ENCODE measurements at regions not wholly inside any gene's neighbourhood (a gene's known extent, or its start where the extent isn't known, plus 50 kb on each side); places are given as distances from the start of the nearest gene placed in this dataset.

DNA sequence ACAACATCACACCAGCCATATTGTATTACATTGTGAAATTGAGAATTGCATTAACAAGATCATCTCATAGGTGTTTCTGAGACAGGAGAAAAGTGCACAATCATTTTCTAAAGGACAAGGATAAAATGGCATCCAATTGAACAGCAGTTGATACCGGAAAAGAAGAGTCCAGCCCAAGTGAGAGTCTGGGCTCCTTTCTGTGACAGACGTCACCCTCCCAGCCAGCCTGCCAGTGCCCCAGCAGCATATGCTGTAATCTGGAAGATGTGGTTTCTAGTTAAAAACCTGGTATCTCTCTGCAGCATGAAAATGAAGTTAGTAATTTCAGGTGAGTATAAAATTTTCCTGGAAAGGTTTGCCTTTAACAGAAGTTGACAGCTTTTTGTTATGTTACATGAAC is 1531.7 kb upstream of the PIK3C3 start:
- no peaks in the 10 kb centered on the region for H3K36me3 ChIP-seq (ENCODE audit: control insufficient read depth, insufficient read depth, low read length)
- WGBS (ENCODE audit: insufficient coverage, insufficient read length) = no CpG with 5 or more reads among the region's 2 CpGs
- H3K27me3 ChIP-seq (ENCODE audit: control insufficient read depth, insufficient read depth, low read length) = no peaks in the 10 kb centered on the region
- H3K4me3 ChIP-seq (ENCODE audit: low read length) = no peak overlapping the region
- H3K4me1 ChIP-seq (ENCODE audit: control insufficient read depth, insufficient read depth, low read length) = no peaks in the 10 kb centered on the region
- no peak overlapping the region for H3K27ac ChIP-seq (ENCODE audit: low read length)
- DNase-seq (ENCODE audit: low read depth, low spot score) = no peak
- no peaks in the 10 kb centered on the region for H3K9me3 ChIP-seq (ENCODE audit: control insufficient read depth, insufficient read depth, low read length)

DNA sequence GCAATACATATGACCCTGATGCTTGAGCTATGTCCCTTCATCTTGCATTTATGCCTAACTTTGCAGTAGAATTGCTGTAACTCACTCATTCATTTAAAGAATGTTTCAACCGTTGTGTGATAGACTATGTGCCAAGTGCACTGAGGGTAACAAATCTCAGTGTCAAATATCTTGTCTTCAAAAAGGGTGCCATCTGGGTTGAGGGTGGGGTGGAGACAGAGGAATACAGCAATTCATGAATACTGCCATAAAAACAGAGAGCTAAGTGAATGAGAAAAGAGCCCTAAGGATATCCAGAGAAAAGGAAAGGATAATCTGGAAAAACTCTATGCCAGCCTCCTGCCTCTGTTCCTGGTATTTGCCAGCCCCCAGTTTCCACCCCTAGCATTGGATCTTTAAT is 1534.4 kb upstream of the PIK3C3 start:
- WGBS (ENCODE audit: insufficient coverage, insufficient read length) = no CpG with 5 or more reads among the region's 1 CpG
- Histone ChIP-seq H3K36me3 (ENCODE audit: control insufficient read depth, insufficient read depth, low read length) (no peaks in the 10 kb centered on the region), H3K4me1 (ENCODE audit: control insufficient read depth, insufficient read depth, low read length) (no peaks in the 10 kb centered on the region), H3K4me3 (ENCODE audit: low read length) (no peak overlapping the region), H3K9me3 (ENCODE audit: control insufficient read depth, insufficient read depth, low read length) (no peaks in the 10 kb centered on the region), H3K27ac (ENCODE audit: low read length) (no peak overlapping the region), H3K27me3 (ENCODE audit: control insufficient read depth, insufficient read depth, low read length) (no peaks in the 10 kb centered on the region)
- DNase-seq (ENCODE audit: low read depth, low spot score) = no peak

DNA sequence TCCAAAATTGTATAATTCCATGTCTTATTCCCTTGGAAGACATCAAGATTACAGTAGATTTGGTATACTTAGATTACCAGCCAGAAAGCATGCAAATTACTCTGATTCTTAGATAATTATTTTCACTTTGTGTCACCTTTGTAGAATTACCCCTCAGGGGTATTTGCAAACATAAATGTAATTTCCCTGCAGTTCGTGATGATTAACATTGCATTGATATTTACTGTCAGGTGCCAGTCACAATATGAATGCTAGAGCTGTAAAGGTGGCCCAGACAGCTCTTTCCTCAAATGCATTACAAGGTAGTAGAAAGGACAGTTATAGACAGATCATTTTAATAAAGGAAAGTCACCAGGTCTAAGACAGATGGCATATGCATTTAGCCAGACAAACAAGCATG is 1537.5 kb upstream of the PIK3C3 start:
- Histone ChIP-seq H3K4me3 (ENCODE audit: low read length) (no peak overlapping the region), H3K27me3 (ENCODE audit: control insufficient read depth, insufficient read depth, low read length) (no peaks in the 10 kb centered on the region), H3K4me1 (ENCODE audit: control insufficient read depth, insufficient read depth, low read length) (no peaks in the 10 kb centered on the region), H3K36me3 (ENCODE audit: control insufficient read depth, insufficient read depth, low read length) (no peaks in the 10 kb centered on the region), H3K27ac (ENCODE audit: low read length) (no peak overlapping the region), H3K9me3 (ENCODE audit: control insufficient read depth, insufficient read depth, low read length) (no peaks in the 10 kb centered on the region)
- no CpG with 5 or more reads among the region's 1 CpG for WGBS (ENCODE audit: insufficient coverage, insufficient read length)
- DNase-seq (ENCODE audit: low read depth, low spot score) = no peak

DNA sequence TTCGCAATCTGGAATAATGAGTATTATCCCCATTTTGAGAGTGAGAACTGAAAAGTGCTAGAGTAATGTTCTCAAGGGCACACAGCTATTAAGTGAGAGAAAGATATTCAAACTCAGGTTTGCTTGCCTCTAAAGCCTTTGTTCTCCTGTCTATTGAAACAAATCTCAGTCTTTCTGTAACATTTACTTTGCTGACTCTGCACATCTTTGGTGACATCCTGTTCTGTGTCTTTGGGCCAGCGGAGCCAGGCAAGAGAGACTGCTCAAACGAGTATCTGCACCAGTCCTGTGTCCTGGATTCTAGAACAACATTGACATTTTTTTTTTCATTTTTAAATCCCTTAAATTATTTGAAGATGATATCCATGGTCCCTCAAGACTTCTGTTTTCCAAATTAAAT is 1539.2 kb upstream of the PIK3C3 start:
- Histone ChIP-seq H3K36me3 (ENCODE audit: control insufficient read depth, insufficient read depth, low read length) (no peaks in the 10 kb centered on the region), H3K9me3 (ENCODE audit: control insufficient read depth, insufficient read depth, low read length) (no peaks in the 10 kb centered on the region), H3K4me3 (ENCODE audit: low read length) (no peak overlapping the region), H3K27me3 (ENCODE audit: control insufficient read depth, insufficient read depth, low read length) (no peaks in the 10 kb centered on the region), H3K4me1 (ENCODE audit: control insufficient read depth, insufficient read depth, low read length) (no peaks in the 10 kb centered on the region), H3K27ac (ENCODE audit: low read length) (no peak overlapping the region)
- no CpG with 5 or more reads among the region's 3 CpGs for WGBS (ENCODE audit: insufficient coverage, insufficient read length)
- DNase-seq (ENCODE audit: low read depth, low spot score) = no peak

DNA sequence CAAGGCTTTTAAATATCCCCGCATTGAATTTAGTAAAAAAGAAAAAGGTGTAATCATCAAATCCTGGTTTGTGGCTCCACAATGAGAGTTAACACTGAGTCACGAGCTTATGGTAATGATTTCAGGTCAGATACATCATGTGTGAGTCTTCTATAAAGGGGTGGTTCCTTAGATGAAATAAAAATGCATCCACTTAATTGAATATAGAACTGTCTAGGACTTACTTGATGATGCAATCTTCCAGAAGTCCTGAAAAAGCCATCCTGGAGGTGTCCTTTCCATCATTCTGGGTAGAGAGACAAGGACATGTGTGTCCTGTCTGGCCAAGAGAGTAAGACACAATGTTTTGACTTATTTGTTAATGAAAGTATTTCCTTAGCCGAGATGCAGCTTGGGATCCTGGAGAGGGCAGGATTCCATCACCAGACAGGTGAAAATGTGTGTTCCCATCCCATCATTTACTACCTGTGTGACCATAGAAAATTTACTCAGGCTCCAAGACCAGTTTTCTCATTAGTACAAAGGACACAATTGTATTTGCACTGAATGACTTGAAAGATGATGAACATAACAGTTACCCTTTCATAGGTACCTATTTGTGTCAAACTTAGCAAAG is 1539.8 kb upstream of the PIK3C3 start:
- H3K27ac ChIP-seq (ENCODE audit: low read length) = no peak overlapping the region
- no peaks in the 10 kb centered on the region for H3K27me3 ChIP-seq (ENCODE audit: control insufficient read depth, insufficient read depth, low read length)
- H3K4me1 ChIP-seq (ENCODE audit: control insufficient read depth, insufficient read depth, low read length) = no peaks in the 10 kb centered on the region
- H3K36me3 ChIP-seq (ENCODE audit: control insufficient read depth, insufficient read depth, low read length) = no peaks in the 10 kb centered on the region
- H3K9me3 ChIP-seq (ENCODE audit: control insufficient read depth, insufficient read depth, low read length) = no peaks in the 10 kb centered on the region
- DNase-seq (ENCODE audit: low read depth, low spot score) = no peak
- no peak overlapping the region for H3K4me3 ChIP-seq (ENCODE audit: low read length)
- no CpG with 5 or more reads among the region's 3 CpGs for WGBS (ENCODE audit: insufficient coverage, insufficient read length)

DNA sequence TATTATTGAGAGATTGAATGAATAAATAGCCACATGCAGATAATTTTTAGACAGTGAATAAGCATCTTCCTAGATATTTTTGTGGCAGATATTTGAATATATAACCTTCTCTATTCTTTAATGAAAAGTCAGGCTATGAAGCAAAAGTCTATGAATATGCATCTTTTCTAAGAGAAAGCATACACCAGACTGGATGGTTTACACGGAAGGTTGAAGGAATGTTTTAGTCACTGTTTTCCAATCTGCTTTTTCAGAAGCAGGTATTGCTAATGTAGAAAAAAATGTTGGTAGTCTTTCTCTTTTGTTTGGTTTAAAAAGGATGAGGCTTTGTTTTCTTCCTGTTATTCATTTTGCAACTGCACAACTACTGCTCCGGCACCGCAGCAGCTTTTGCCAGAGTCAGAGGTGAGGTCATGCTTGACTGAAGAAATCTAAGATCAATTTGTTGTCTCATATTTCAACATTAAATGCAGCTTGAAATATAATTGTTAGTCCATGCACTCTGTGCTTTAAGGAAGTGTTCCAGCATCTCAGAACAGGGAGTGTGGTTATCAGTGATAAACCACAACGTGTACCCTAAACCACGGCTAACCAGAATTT is 1540.8 kb upstream of the PIK3C3 start:
- H3K4me1 ChIP-seq (ENCODE audit: control insufficient read depth, insufficient read depth, low read length) = no peaks in the 10 kb centered on the region
- H3K9me3 ChIP-seq (ENCODE audit: control insufficient read depth, insufficient read depth, low read length) = no peaks in the 10 kb centered on the region
- DNase-seq (ENCODE audit: low read depth, low spot score) = no peak
- H3K4me3 ChIP-seq (ENCODE audit: low read length) = no peak overlapping the region
- WGBS (ENCODE audit: insufficient coverage, insufficient read length) = no CpG with 5 or more reads among the region's 5 CpGs
- H3K36me3 ChIP-seq (ENCODE audit: control insufficient read depth, insufficient read depth, low read length) = no peaks in the 10 kb centered on the region
- no peaks in the 10 kb centered on the region for H3K27me3 ChIP-seq (ENCODE audit: control insufficient read depth, insufficient read depth, low read length)
- H3K27ac ChIP-seq (ENCODE audit: low read length) = no peak overlapping the region

DNA sequence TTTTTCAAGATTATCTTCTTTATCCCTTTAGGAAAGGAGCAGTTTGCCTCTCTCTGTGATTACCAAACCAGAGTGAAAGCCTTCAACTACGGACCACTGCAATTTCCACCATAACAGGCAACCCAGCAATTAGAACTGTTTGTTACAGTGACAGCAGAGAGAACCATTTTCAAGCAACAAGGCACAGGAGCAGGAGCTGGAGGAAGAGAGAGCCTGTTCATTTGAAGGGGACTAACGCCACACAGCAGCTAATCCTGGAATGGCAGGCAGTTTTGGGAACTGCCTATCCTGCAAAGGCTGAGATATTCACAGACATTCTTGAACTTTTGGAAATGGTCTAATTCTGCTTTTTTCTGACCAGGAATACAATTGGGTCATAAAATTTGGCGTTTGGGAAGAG is 1541.9 kb upstream of the PIK3C3 start:
- DNase-seq (ENCODE audit: low read depth, low spot score) = peak; percentile 29
- Histone ChIP-seq H3K4me1 (ENCODE audit: control insufficient read depth, insufficient read depth, low read length) (no peaks in the 10 kb centered on the region), H3K9me3 (ENCODE audit: control insufficient read depth, insufficient read depth, low read length) (no peaks in the 10 kb centered on the region), H3K27me3 (ENCODE audit: control insufficient read depth, insufficient read depth, low read length) (no peaks in the 10 kb centered on the region), H3K36me3 (ENCODE audit: control insufficient read depth, insufficient read depth, low read length) (no peaks in the 10 kb centered on the region), H3K27ac (ENCODE audit: low read length) (no peak overlapping the region), H3K4me3 (ENCODE audit: low read length) (no peak overlapping the region)
- WGBS (ENCODE audit: insufficient coverage, insufficient read length) = no CpG with 5 or more reads among the region's 3 CpGs

DNA sequence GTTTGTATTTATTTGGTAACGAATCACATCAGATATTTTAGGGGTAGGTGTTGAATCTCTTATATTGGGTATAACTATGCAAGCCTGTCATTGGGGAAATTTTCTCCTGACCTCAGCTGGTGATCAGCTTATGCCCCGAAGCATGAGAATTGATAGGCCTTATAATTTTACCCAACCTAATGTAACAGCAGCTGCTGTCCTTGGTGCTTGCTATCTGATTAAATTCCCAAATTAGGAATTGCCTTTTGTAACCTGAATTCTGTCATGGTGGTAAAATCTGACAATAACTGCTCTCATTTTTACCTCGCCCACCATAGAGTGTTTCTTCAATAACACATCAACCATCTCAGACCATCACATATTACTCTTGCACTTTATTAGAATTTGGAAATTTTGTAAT is 1542.6 kb upstream of the PIK3C3 start:
- no peaks in the 10 kb centered on the region for H3K27me3 ChIP-seq (ENCODE audit: control insufficient read depth, insufficient read depth, low read length)
- no peak for DNase-seq (ENCODE audit: low read depth, low spot score)
- no peaks in the 10 kb centered on the region for H3K36me3 ChIP-seq (ENCODE audit: control insufficient read depth, insufficient read depth, low read length)
- no CpG with 5 or more reads among the region's 3 CpGs for WGBS (ENCODE audit: insufficient coverage, insufficient read length)
- no peak overlapping the region for H3K27ac ChIP-seq (ENCODE audit: low read length)
- H3K4me1 ChIP-seq (ENCODE audit: control insufficient read depth, insufficient read depth, low read length) = no peaks in the 10 kb centered on the region
- H3K9me3 ChIP-seq (ENCODE audit: control insufficient read depth, insufficient read depth, low read length) = no peaks in the 10 kb centered on the region
- H3K4me3 ChIP-seq (ENCODE audit: low read length) = no peak overlapping the region

DNA sequence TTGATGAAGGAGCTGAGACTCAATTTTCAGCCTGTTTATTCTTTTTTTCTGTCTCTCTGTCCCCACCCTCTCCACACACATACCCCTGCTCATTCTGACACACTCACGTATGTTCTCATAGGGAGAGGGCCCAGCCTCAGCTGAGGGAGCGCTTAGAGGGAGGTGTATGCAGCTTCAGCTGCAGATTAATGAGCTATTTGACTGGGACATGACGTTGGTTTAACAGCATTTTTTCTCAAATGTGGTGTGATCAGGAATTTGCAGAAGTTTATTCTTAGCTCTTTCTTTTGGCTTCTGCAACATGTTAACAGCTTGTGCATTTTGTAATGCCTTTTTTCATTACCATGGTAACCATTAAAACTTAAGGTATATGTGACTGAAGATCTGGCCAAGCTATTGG is 1547.1 kb upstream of the PIK3C3 start:
- no CpG with 5 or more reads among the region's 3 CpGs for WGBS (ENCODE audit: insufficient coverage, insufficient read length)
- Histone ChIP-seq H3K4me3 (ENCODE audit: low read length) (no peak overlapping the region), H3K27me3 (ENCODE audit: control insufficient read depth, insufficient read depth, low read length) (no peaks in the 10 kb centered on the region), H3K36me3 (ENCODE audit: control insufficient read depth, insufficient read depth, low read length) (no peaks in the 10 kb centered on the region), H3K4me1 (ENCODE audit: control insufficient read depth, insufficient read depth, low read length) (no peaks in the 10 kb centered on the region), H3K9me3 (ENCODE audit: control insufficient read depth, insufficient read depth, low read length) (no peaks in the 10 kb centered on the region), H3K27ac (ENCODE audit: low read length) (no peak overlapping the region)
- DNase-seq (ENCODE audit: low read depth, low spot score) = no peak

DNA sequence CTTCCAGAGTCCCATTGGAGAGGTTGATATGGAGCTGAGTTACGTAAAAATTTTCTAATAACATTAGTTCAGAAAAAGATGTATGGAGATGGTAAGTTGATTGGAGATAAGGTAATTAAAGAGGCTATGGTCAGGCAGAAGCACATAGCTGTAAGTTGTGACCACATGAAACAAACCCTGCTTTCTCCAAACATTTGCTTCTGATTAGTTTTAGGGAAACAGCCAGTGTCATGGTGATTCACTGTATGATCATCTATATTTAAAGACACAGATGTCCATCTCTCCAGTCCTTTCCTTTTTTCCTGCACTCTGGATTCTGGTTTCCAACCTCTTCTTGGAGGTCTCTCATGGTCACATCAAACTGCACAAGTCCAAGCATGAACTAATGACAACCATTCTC is 1550.8 kb upstream of the PIK3C3 start:
- Histone ChIP-seq H3K4me1 (ENCODE audit: control insufficient read depth, insufficient read depth, low read length) (no peaks in the 10 kb centered on the region), H3K27ac (ENCODE audit: low read length) (no peak overlapping the region), H3K27me3 (ENCODE audit: control insufficient read depth, insufficient read depth, low read length) (no peaks in the 10 kb centered on the region), H3K36me3 (ENCODE audit: control insufficient read depth, insufficient read depth, low read length) (no peaks in the 10 kb centered on the region), H3K4me3 (ENCODE audit: low read length) (no peak overlapping the region), H3K9me3 (ENCODE audit: control insufficient read depth, insufficient read depth, low read length) (no peaks in the 10 kb centered on the region)
- DNase-seq (ENCODE audit: low read depth, low spot score) = no peak
- 100% methylated on average over 1 of the region's 1 CpG for WGBS (ENCODE audit: insufficient coverage, insufficient read length)

DNA sequence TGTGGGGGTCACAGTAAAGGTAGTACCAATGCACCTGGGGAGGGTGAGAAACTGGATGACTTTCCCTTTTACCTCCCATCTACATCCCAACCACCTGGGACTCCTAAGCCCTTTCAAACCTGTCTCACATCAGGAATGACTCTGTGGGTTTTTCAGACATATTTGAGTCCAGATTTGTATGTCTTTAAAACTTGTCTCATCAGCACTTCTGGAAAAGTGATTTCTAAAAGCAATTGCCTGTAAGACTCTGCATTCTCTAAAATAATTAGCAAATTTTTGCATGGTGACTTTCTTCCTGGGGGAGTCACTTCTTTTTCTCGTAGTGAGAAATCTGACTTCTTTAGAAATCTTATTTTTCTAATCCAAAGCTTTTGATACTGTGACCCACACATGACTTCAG is 1553.0 kb upstream of the PIK3C3 start:
- Histone ChIP-seq H3K27me3 (ENCODE audit: control insufficient read depth, insufficient read depth, low read length) (no peaks in the 10 kb centered on the region), H3K9me3 (ENCODE audit: control insufficient read depth, insufficient read depth, low read length) (no peaks in the 10 kb centered on the region), H3K4me3 (ENCODE audit: low read length) (no peak overlapping the region), H3K36me3 (ENCODE audit: control insufficient read depth, insufficient read depth, low read length) (no peaks in the 10 kb centered on the region), H3K27ac (ENCODE audit: low read length) (no peak overlapping the region), H3K4me1 (ENCODE audit: control insufficient read depth, insufficient read depth, low read length) (no peaks in the 10 kb centered on the region)
- DNase-seq (ENCODE audit: low read depth, low spot score) = no peak
- no CpG with 5 or more reads among the region's 1 CpG for WGBS (ENCODE audit: insufficient coverage, insufficient read length)
